WTC11 (cell line): ENCODE measurements at regions not wholly inside any gene's neighbourhood (a gene's known extent, or its start where the extent isn't known, plus 50 kb on each side); places are given as distances from the start of the nearest gene placed in this dataset.

Experiments
- ATAC-seq: fragments of 200-7000 bp; cut with Tn5 transposase; 2 replicates; pipeline ENCODE4 v1.10.0; 2021; ENCODE audit warnings: mild to moderate bottlenecking, moderate library complexity
- CTCF ChIA-PET: fragments of 300-600 bp; sonication (Branson Sonifier 250); formaldehyde crosslinking; loops from one replicate; lab custom pipeline; 2021; ENCODE audit warnings: antibody characterized with exemption; lab: Charles Lee
- POLR2A ChIA-PET: fragments of 350-600 bp; sonication (Branson Sonifier 250); formaldehyde crosslinking; loops from one replicate; lab custom pipeline; 2021; ENCODE audit warnings: antibody characterized with exemption; lab: Charles Lee
- DNase-seq: peaks from one replicate; pipeline ENCODE4 v3.0.0; 2021; ENCODE audit warnings: low spot score
- H3K27ac Mint-ChIP-seq: 2 replicates; pipeline ENCODE4 v1.8.0; 2021; ENCODE audit warnings: mixed read lengths
- H3K27me3 Mint-ChIP-seq: 2 replicates; pipeline ENCODE4 v1.8.0; 2021; ENCODE audit warnings: low read depth, mild to moderate bottlenecking, moderate library complexity, mixed read lengths
- H3K36me3 Mint-ChIP-seq: 2 replicates; pipeline ENCODE4 v1.8.0; 2021; ENCODE audit warnings: mixed read lengths
- H3K4me1 Mint-ChIP-seq: 2 replicates; pipeline ENCODE4 v1.8.0; 2022; ENCODE audit warnings: mixed read lengths
- H3K4me3 Mint-ChIP-seq: 2 replicates; pipeline ENCODE4 v1.8.0; 2021; ENCODE audit warnings: mild to moderate bottlenecking, moderate library complexity, mixed read lengths
- H3K9me3 Mint-ChIP-seq: 2 replicates; pipeline ENCODE4 v1.8.0; 2021; ENCODE audit warnings: mixed read lengths
- CBFB ChIP-seq: sonication (generic); formaldehyde crosslinking; IDR thresholded peaks from 2 replicates; pipeline ENCODE4 v1.8.1; 2022; ENCODE audit warnings: mild to moderate bottlenecking, low read depth, missing genetic modification reagents
- FOXJ3 ChIP-seq: sonication (generic); formaldehyde crosslinking; IDR thresholded peaks from 2 replicates; pipeline ENCODE4 v1.9.0; 2021; ENCODE audit warnings: missing genetic modification reagents, mild to moderate bottlenecking, borderline replicate concordance
- FOXK1 ChIP-seq: sonication (generic); formaldehyde crosslinking; IDR thresholded peaks from 2 replicates; pipeline ENCODE4 v1.8.0; 2022; ENCODE audit warnings: mild to moderate bottlenecking, moderate library complexity, missing genetic modification reagents
- HMGA2 ChIP-seq: fragments of 250-450 bp; sonication (Bioruptor Pico); IDR thresholded peaks from 2 replicates; pipeline ENCODE4 v1.4.0; 2021; ENCODE audit warnings: mild to moderate bottlenecking, moderate library complexity
- JUN ChIP-seq: sonication (generic); formaldehyde crosslinking; IDR thresholded peaks from 2 replicates; pipeline ENCODE4 v1.8.0; 2023; ENCODE audit warnings: mild to moderate bottlenecking, missing genetic modification reagents
- KAT7 ChIP-seq: sonication (generic); formaldehyde crosslinking; IDR thresholded peaks from 2 replicates; pipeline ENCODE4 v1.8.1; 2023; ENCODE audit warnings: missing genetic modification reagents, mild to moderate bottlenecking, borderline replicate concordance
- MXD4 ChIP-seq: fragments of 250-450 bp; sonication (Bioruptor Pico); IDR thresholded peaks from 2 replicates; pipeline ENCODE4 v1.8.0; 2021; ENCODE audit warnings: mild to moderate bottlenecking, moderate library complexity, borderline replicate concordance
- NFE2L1 ChIP-seq: sonication (generic); formaldehyde crosslinking; IDR thresholded peaks from 2 replicates; pipeline ENCODE4 v1.8.1; 2023; ENCODE audit warnings: missing genetic modification reagents
- RORB ChIP-seq: fragments of 250-450 bp; sonication (Bioruptor Pico); IDR thresholded peaks from 2 replicates; pipeline ENCODE4 v1.9.0; 2021; ENCODE audit warnings: mild to moderate bottlenecking
- SMAD4 ChIP-seq: sonication (generic); formaldehyde crosslinking; IDR thresholded peaks from 2 replicates; pipeline ENCODE4 v1.8.0; 2022; ENCODE audit warnings: mild to moderate bottlenecking, missing genetic modification reagents
- SOX15 ChIP-seq: fragments of 250-450 bp; sonication (Bioruptor Pico); IDR thresholded peaks from 2 replicates; pipeline ENCODE4 v1.9.0; 2021; ENCODE audit warnings: mild to moderate bottlenecking
- TEAD4 ChIP-seq: sonication (generic); formaldehyde crosslinking; IDR thresholded peaks from 2 replicates; pipeline ENCODE4 v1.8.0; 2022; ENCODE audit warnings: mild to moderate bottlenecking, missing genetic modification reagents
- TF ChIP-seq, protein P1 (sequence below): sonication (generic); formaldehyde crosslinking; IDR thresholded peaks from 2 replicates; pipeline ENCODE4 v1.8.0; 2022; ENCODE audit warnings: mild to moderate bottlenecking, missing genetic modification reagents
- TF ChIP-seq, protein P2 (sequence below): sonication (generic); formaldehyde crosslinking; IDR thresholded peaks from 2 replicates; pipeline ENCODE4 v1.8.1; 2023; ENCODE audit warnings: mild to moderate bottlenecking, missing genetic modification reagents, borderline replicate concordance
- TF ChIP-seq, protein P3 (sequence below): sonication (generic); formaldehyde crosslinking; IDR thresholded peaks from 2 replicates; pipeline ENCODE4 v1.8.0; 2023; ENCODE audit warnings: missing genetic modification reagents, mild to moderate bottlenecking, borderline replicate concordance
- TF ChIP-seq, protein P4 (sequence below): sonication (generic); formaldehyde crosslinking; conservative IDR thresholded peaks from 2 replicates; pipeline ENCODE4 v1.8.1; 2022; ENCODE audit warnings: mild to moderate bottlenecking, missing genetic modification reagents
- TF ChIP-seq, protein P5 (sequence below): fragments of 250-450 bp; sonication (Bioruptor Pico); IDR thresholded peaks from 2 replicates; pipeline ENCODE4 v1.9.0; 2021; ENCODE audit warnings: mild to moderate bottlenecking, borderline replicate concordance
- TF ChIP-seq, protein P6 (sequence below): sonication (generic); formaldehyde crosslinking; IDR thresholded peaks from 2 replicates; pipeline ENCODE4 v1.8.1; 2023; ENCODE audit warnings: mild to moderate bottlenecking, missing genetic modification reagents

DNA sequence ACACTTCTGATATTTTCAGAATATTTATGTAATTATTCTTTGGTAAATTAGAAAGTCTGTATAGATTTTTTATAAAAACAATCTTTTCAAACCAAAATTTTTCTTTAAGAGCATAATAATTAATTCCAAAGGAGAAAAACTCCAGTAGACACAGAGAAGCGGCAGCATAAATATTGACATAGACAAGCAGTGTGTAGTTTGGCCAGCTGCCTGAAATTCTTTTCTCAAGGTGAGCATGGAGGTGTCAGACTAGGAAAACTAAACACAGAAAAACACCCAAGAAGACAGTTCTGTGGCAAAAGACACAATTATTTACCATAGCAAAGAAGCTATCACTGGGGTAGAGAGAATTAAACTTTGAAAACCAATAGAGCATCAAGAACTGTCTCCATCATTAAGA is 82.4 kb downstream of the KLF6 start:
- ChIA-PET POLR2A (no interaction called here), CTCF (interaction anchor here (0.6 kb wide), 1 partner anchor 190 kb away, joined by 4 read pairs; no protein-coding TSS in a partner anchor)
- H3K36me3 Mint-ChIP-seq: no peaks in the 10 kb centered on the region
- H3K27ac Mint-ChIP-seq: no peak overlapping the region
- DNase-seq (no peak), ATAC-seq (no peak)
- no peaks in the 10 kb centered on the region; the same call in 1 of the 2 replicates for H3K27me3 Mint-ChIP-seq
- H3K4me1 Mint-ChIP-seq: peaks cover 23% of the 10 kb centered on the region
- peaks cover 6% of the 10 kb centered on the region for H3K9me3 Mint-ChIP-seq
- TF ChIP-seq, protein P1, sequence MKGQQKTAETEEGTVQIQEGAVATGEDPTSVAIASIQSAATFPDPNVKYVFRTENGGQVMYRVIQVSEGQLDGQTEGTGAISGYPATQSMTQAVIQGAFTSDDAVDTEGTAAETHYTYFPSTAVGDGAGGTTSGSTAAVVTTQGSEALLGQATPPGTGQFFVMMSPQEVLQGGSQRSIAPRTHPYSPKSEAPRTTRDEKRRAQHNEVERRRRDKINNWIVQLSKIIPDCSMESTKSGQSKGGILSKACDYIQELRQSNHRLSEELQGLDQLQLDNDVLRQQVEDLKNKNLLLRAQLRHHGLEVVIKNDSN (CRISPR knock-in tag): no peak
- TF ChIP-seq JUN (CRISPR knock-in tag): no peak
- TF ChIP-seq FOXK1 (CRISPR knock-in tag): no peak
- no peak for TF ChIP-seq MXD4 (CRISPR knock-in tag)
- TF ChIP-seq, protein P2, sequence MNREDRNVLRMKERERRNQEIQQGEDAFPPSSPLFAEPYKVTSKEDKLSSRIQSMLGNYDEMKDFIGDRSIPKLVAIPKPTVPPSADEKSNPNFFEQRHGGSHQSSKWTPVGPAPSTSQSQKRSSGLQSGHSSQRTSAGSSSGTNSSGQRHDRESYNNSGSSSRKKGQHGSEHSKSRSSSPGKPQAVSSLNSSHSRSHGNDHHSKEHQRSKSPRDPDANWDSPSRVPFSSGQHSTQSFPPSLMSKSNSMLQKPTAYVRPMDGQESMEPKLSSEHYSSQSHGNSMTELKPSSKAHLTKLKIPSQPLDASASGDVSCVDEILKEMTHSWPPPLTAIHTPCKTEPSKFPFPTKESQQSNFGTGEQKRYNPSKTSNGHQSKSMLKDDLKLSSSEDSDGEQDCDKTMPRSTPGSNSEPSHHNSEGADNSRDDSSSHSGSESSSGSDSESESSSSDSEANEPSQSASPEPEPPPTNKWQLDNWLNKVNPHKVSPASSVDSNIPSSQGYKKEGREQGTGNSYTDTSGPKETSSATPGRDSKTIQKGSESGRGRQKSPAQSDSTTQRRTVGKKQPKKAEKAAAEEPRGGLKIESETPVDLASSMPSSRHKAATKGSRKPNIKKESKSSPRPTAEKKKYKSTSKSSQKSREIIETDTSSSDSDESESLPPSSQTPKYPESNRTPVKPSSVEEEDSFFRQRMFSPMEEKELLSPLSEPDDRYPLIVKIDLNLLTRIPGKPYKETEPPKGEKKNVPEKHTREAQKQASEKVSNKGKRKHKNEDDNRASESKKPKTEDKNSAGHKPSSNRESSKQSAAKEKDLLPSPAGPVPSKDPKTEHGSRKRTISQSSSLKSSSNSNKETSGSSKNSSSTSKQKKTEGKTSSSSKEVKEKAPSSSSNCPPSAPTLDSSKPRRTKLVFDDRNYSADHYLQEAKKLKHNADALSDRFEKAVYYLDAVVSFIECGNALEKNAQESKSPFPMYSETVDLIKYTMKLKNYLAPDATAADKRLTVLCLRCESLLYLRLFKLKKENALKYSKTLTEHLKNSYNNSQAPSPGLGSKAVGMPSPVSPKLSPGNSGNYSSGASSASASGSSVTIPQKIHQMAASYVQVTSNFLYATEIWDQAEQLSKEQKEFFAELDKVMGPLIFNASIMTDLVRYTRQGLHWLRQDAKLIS (CRISPR knock-in tag): no peak
- TF ChIP-seq, protein P3, sequence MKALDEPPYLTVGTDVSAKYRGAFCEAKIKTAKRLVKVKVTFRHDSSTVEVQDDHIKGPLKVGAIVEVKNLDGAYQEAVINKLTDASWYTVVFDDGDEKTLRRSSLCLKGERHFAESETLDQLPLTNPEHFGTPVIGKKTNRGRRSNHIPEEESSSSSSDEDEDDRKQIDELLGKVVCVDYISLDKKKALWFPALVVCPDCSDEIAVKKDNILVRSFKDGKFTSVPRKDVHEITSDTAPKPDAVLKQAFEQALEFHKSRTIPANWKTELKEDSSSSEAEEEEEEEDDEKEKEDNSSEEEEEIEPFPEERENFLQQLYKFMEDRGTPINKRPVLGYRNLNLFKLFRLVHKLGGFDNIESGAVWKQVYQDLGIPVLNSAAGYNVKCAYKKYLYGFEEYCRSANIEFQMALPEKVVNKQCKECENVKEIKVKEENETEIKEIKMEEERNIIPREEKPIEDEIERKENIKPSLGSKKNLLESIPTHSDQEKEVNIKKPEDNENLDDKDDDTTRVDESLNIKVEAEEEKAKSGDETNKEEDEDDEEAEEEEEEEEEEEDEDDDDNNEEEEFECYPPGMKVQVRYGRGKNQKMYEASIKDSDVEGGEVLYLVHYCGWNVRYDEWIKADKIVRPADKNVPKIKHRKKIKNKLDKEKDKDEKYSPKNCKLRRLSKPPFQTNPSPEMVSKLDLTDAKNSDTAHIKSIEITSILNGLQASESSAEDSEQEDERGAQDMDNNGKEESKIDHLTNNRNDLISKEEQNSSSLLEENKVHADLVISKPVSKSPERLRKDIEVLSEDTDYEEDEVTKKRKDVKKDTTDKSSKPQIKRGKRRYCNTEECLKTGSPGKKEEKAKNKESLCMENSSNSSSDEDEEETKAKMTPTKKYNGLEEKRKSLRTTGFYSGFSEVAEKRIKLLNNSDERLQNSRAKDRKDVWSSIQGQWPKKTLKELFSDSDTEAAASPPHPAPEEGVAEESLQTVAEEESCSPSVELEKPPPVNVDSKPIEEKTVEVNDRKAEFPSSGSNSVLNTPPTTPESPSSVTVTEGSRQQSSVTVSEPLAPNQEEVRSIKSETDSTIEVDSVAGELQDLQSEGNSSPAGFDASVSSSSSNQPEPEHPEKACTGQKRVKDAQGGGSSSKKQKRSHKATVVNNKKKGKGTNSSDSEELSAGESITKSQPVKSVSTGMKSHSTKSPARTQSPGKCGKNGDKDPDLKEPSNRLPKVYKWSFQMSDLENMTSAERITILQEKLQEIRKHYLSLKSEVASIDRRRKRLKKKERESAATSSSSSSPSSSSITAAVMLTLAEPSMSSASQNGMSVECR (CRISPR knock-in tag): no peak
- no peak for TF ChIP-seq NFE2L1 (CRISPR knock-in tag)
- no peak for TF ChIP-seq TEAD4 (CRISPR knock-in tag)
- no peak for TF ChIP-seq CBFB (CRISPR knock-in tag)
- TF ChIP-seq, protein P4, sequence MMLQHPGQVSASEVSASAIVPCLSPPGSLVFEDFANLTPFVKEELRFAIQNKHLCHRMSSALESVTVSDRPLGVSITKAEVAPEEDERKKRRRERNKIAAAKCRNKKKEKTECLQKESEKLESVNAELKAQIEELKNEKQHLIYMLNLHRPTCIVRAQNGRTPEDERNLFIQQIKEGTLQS (CRISPR knock-in tag): no peak
- TF ChIP-seq RORB (CRISPR knock-in tag): no peak
- TF ChIP-seq HMGA2 (CRISPR knock-in tag): no peak
- no peak for TF ChIP-seq KAT7 (CRISPR knock-in tag)
- TF ChIP-seq SMAD4 (CRISPR knock-in tag): no peak
- no peak for TF ChIP-seq SOX15
- no peak for TF ChIP-seq FOXJ3
- TF ChIP-seq, protein P5, sequence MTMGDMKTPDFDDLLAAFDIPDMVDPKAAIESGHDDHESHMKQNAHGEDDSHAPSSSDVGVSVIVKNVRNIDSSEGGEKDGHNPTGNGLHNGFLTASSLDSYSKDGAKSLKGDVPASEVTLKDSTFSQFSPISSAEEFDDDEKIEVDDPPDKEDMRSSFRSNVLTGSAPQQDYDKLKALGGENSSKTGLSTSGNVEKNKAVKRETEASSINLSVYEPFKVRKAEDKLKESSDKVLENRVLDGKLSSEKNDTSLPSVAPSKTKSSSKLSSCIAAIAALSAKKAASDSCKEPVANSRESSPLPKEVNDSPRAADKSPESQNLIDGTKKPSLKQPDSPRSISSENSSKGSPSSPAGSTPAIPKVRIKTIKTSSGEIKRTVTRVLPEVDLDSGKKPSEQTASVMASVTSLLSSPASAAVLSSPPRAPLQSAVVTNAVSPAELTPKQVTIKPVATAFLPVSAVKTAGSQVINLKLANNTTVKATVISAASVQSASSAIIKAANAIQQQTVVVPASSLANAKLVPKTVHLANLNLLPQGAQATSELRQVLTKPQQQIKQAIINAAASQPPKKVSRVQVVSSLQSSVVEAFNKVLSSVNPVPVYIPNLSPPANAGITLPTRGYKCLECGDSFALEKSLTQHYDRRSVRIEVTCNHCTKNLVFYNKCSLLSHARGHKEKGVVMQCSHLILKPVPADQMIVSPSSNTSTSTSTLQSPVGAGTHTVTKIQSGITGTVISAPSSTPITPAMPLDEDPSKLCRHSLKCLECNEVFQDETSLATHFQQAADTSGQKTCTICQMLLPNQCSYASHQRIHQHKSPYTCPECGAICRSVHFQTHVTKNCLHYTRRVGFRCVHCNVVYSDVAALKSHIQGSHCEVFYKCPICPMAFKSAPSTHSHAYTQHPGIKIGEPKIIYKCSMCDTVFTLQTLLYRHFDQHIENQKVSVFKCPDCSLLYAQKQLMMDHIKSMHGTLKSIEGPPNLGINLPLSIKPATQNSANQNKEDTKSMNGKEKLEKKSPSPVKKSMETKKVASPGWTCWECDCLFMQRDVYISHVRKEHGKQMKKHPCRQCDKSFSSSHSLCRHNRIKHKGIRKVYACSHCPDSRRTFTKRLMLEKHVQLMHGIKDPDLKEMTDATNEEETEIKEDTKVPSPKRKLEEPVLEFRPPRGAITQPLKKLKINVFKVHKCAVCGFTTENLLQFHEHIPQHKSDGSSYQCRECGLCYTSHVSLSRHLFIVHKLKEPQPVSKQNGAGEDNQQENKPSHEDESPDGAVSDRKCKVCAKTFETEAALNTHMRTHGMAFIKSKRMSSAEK: no peak
- TF ChIP-seq, protein P6, sequence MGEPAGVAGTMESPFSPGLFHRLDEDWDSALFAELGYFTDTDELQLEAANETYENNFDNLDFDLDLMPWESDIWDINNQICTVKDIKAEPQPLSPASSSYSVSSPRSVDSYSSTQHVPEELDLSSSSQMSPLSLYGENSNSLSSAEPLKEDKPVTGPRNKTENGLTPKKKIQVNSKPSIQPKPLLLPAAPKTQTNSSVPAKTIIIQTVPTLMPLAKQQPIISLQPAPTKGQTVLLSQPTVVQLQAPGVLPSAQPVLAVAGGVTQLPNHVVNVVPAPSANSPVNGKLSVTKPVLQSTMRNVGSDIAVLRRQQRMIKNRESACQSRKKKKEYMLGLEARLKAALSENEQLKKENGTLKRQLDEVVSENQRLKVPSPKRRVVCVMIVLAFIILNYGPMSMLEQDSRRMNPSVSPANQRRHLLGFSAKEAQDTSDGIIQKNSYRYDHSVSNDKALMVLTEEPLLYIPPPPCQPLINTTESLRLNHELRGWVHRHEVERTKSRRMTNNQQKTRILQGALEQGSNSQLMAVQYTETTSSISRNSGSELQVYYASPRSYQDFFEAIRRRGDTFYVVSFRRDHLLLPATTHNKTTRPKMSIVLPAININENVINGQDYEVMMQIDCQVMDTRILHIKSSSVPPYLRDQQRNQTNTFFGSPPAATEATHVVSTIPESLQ (CRISPR knock-in tag): no peak
- no peak overlapping the region for H3K4me3 Mint-ChIP-seq
